SU-DHL-6 (cell line): ENCODE measurements at regions not wholly inside any gene's neighbourhood (a gene's known extent, or its start where the extent isn't known, plus 50 kb on each side); places are given as distances from the start of the nearest gene placed in this dataset.

Source experiments
- H2AFZ ChIP-seq: fragments of 200-600 bp; sonication (generic); 2 replicates; pipeline ENCODE4 v1.6.1; 2014; ENCODE audit warnings: low read depth, mild to moderate bottlenecking, moderate library complexity, mixed read lengths, antibody characterized with exemption, low read length; ENCODE audit not compliant: severe bottlenecking
- H3F3A ChIP-seq: fragments of 200-600 bp; shearing (Covaris generic); 2 replicates; pipeline ENCODE4 v1.6.0; 2016; ENCODE audit warnings: antibody characterized with exemption, mild to moderate bottlenecking; ENCODE audit not compliant: insufficient read depth
- H3K27ac ChIP-seq: fragments of 200-600 bp; sonication (generic); 2 replicates; pipeline ENCODE4 v1.5.1; 2016; ENCODE audit warnings: low read depth, mild to moderate bottlenecking, low read length, moderate library complexity, mixed read lengths
- H3K27me3 ChIP-seq: fragments of 200-600 bp; sonication (generic), shearing (Covaris generic); 2 replicates; pipeline ENCODE4 v1.6.0; 2014; ENCODE audit warnings: mild to moderate bottlenecking, low read length
- H3K36me3 ChIP-seq: fragments of 200-600 bp; sonication (generic); 2 replicates; pipeline ENCODE4 v1.6.1; 2014; ENCODE audit warnings: mild to moderate bottlenecking, low read length, mixed read lengths
- H3K4me2 ChIP-seq: fragments of 300-600, 200-600 bp; shearing (Covaris generic), sonication (generic); 2 replicates; pipeline ENCODE4 v1.6.0; 2014; ENCODE audit warnings: low read length, low read depth, mild to moderate bottlenecking; ENCODE audit not compliant: poor library complexity, severe bottlenecking
- H3K4me3 ChIP-seq: fragments of 200-600 bp; sonication (generic); 2 replicates; pipeline ENCODE4 v1.5.1; 2014; ENCODE audit warnings: antibody characterized with exemption, low read length, mild to moderate bottlenecking, mixed read lengths; ENCODE audit not compliant: insufficient read depth, poor library complexity, severe bottlenecking
- H3K79me2 ChIP-seq: fragments of 200-600 bp; sonication (generic); 2 replicates; pipeline ENCODE4 v1.6.1; 2014; ENCODE audit warnings: mild to moderate bottlenecking, low read length, moderate library complexity; ENCODE audit not compliant: insufficient read depth
- H3K9ac ChIP-seq: fragments of 200-600 bp; sonication (generic); 2 replicates; pipeline ENCODE4 v1.7.0; 2014; ENCODE audit warnings: mild to moderate bottlenecking, low read length
- H3K9me2 ChIP-seq: fragments of 200-600 bp; sonication (generic); replicated peaks from 2 replicates; pipeline ENCODE4 v1.6.1; 2014; ENCODE audit warnings: low read length; ENCODE audit not compliant: insufficient read depth
- H3K9me3 ChIP-seq: fragments of 200-600 bp; sonication (generic); 2 replicates; pipeline ENCODE4 v1.6.1; 2014; ENCODE audit warnings: low read length, mixed read lengths; ENCODE audit not compliant: insufficient read depth
- H4K20me1 ChIP-seq: fragments of 200-600 bp; sonication (generic); 2 replicates; pipeline ENCODE4 v1.6.1; 2014; ENCODE audit warnings: low read depth, mild to moderate bottlenecking, antibody characterized with exemption, low read length, moderate library complexity, mixed read lengths
- EZH2phosphoT487 ChIP-seq: fragments of 200-600 bp; sonication (generic), shearing (Covaris generic); conservative IDR thresholded peaks from 2 replicates; pipeline ENCODE4 v1.6.1; 2018; ENCODE audit warnings: mild to moderate bottlenecking, antibody characterized with exemption, low read length, moderate library complexity, mixed read lengths
- TF ChIP-seq, protein P1 (sequence below): fragments of 200-600 bp; sonication (generic); IDR thresholded peaks from one replicate; pipeline ENCODE4 v1.5.1; 2017; ENCODE audit warnings: antibody characterized with exemption, mild to moderate bottlenecking, low read length, moderate library complexity; ENCODE audit not compliant: insufficient read depth, poor library complexity, severe bottlenecking

DNA sequence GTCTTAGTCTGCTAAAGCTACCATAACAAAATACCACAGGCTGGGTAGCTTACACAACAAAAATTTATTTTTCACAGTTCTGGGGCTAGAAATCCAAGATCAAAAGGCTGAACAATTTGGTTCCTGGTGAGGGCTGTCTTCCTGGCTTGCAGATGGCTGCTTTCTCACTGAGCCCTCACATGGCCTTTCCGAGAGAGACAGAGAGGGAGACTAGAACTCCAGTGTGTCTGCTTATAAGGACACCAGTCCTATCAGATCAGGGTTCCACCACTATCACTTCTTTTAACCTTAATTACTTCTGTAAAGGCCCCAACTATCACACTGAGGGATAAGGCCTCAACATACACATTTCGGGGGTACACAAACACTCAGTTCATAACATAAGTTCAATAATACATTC lies 527.4 kb upstream of the VSTM2A start:
- TF ChIP-seq, protein P1, sequence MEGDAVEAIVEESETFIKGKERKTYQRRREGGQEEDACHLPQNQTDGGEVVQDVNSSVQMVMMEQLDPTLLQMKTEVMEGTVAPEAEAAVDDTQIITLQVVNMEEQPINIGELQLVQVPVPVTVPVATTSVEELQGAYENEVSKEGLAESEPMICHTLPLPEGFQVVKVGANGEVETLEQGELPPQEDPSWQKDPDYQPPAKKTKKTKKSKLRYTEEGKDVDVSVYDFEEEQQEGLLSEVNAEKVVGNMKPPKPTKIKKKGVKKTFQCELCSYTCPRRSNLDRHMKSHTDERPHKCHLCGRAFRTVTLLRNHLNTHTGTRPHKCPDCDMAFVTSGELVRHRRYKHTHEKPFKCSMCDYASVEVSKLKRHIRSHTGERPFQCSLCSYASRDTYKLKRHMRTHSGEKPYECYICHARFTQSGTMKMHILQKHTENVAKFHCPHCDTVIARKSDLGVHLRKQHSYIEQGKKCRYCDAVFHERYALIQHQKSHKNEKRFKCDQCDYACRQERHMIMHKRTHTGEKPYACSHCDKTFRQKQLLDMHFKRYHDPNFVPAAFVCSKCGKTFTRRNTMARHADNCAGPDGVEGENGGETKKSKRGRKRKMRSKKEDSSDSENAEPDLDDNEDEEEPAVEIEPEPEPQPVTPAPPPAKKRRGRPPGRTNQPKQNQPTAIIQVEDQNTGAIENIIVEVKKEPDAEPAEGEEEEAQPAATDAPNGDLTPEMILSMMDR: no peak
- Histone ChIP-seq H3K9ac (no peak overlapping the region), H3K79me2 (no peaks in the 10 kb centered on the region), H2AFZ (no peak overlapping the region), H3F3A (no peaks in the 10 kb centered on the region), H3K27me3 (no peaks in the 10 kb centered on the region), H3K4me2 (no peak overlapping the region), H3K36me3 (no peaks in the 10 kb centered on the region), H3K9me3 (no peaks in the 10 kb centered on the region), H3K27ac (no peak overlapping the region), H4K20me1 (no peaks in the 10 kb centered on the region), H3K4me3 (no peak overlapping the region), H3K9me2 (no peaks in the 10 kb centered on the region)

DNA sequence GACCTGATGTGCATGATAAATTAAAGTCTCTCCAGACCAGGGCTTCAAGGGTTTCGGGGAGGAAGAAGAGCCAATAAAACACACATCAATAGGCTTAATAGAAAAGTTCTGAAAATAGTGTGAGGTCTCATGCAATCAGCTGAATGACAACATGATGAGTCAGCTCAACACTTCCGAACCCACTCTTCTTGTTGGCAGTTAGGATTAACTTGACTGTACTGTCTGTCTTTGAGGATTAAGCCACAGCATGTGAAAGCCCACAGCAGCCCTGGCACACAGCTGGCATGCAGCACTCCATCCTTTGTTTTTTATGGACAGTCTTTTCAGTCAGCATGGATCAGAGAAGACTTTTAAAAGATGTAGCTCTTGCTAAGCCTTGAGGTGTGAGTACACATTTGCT lies 526.9 kb upstream of the VSTM2A start:
- H3K36me3 ChIP-seq: no peaks in the 10 kb centered on the region

GRCh38 chr7:54037873-54038272 lies 504.3 kb upstream of the VSTM2A start:
- TF ChIP-seq, protein P1: no peak
- no peak for TF ChIP-seq EZH2phosphoT487
- Histone ChIP-seq H3K4me2 (no peak overlapping the region), H3K36me3 (no peaks in the 10 kb centered on the region), H3K4me3 (no peak overlapping the region), H3K9me3 (no peaks in the 10 kb centered on the region), H2AFZ (no peak overlapping the region), H3K79me2 (no peaks in the 10 kb centered on the region), H3F3A (no peaks in the 10 kb centered on the region), H3K27ac (no peak overlapping the region), H3K27me3 (no peaks in the 10 kb centered on the region), H4K20me1 (no peaks in the 10 kb centered on the region), H3K9me2 (no peaks in the 10 kb centered on the region), H3K9ac (no peak overlapping the region)

More for the DNA sequence above, 526.9 kb upstream of the VSTM2A start:
- Histone ChIP-seq H3K27me3 (no peaks in the 10 kb centered on the region), H4K20me1 (no peaks in the 10 kb centered on the region), H3K4me2 (no peak overlapping the region), H3F3A (no peaks in the 10 kb centered on the region), H3K27ac (no peak overlapping the region), H3K9ac (no peak overlapping the region), H3K79me2 (no peaks in the 10 kb centered on the region), H3K9me3 (no peaks in the 10 kb centered on the region), H3K9me2 (no peaks in the 10 kb centered on the region), H2AFZ (no peak overlapping the region), H3K4me3 (no peak overlapping the region)
- TF ChIP-seq EZH2phosphoT487: no peak
- TF ChIP-seq, protein P1: no peak

GRCh38 chr7:54060643-54061042 lies 481.5 kb upstream of the VSTM2A start:
- no peak for TF ChIP-seq EZH2phosphoT487
- TF ChIP-seq, protein P1: no peak
- H3K27ac ChIP-seq: no peak overlapping the region
- H3K9ac ChIP-seq: no peak overlapping the region

More at GRCh38 chr7:54060643-54061042, 481.5 kb upstream of the VSTM2A start:
- H2AFZ ChIP-seq: no peak overlapping the region
- H3K4me3 ChIP-seq: no peak overlapping the region
- H3K27me3 ChIP-seq: no peaks in the 10 kb centered on the region
- no peaks in the 10 kb centered on the region for H3K36me3 ChIP-seq
- no peaks in the 10 kb centered on the region for H3K9me3 ChIP-seq
- H4K20me1 ChIP-seq: no peaks in the 10 kb centered on the region
- H3F3A ChIP-seq: no peaks in the 10 kb centered on the region
- H3K9me2 ChIP-seq: no peaks in the 10 kb centered on the region
- no peaks in the 10 kb centered on the region for H3K79me2 ChIP-seq
- H3K4me2 ChIP-seq: no peak overlapping the region
